GM20000 (cell line): ENCODE measurements at regions not wholly inside any gene's neighbourhood (a gene's known extent, or its start where the extent isn't known, plus 50 kb on each side); places are given as distances from the start of the nearest gene placed in this dataset.

Experiments
- DNase-seq: peaks from one replicate; pipeline ENCODE4 v3.0.0; 2012; ENCODE audit warnings: low spot score
- CTCF ChIP-seq: IDR thresholded peaks from 2 replicates; pipeline ENCODE4 v1.5.1; 2012; ENCODE audit warnings: mild to moderate bottlenecking, control low read depth; ENCODE audit errors: extremely low read depth, missing control alignments

- TF ChIP-seq CTCF: no peak
- no peak for DNase-seq
Observed at GRCh38 chr2:12350821-12351220, 365.9 kb upstream of the TRIB2 start.

GRCh38 chr2:12352889-12353288 lies 363.8 kb upstream of the TRIB2 start:
- TF ChIP-seq CTCF: no peak
- DNase-seq: no peak

- DNase-seq: no peak
- no peak for TF ChIP-seq CTCF
Observed at GRCh38 chr2:12361506-12361905, 355.2 kb upstream of the TRIB2 start.

GRCh38 chr2:12363138-12363537 lies 353.6 kb upstream of the TRIB2 start:
- no peak for DNase-seq
- no peak for TF ChIP-seq CTCF

DNA sequence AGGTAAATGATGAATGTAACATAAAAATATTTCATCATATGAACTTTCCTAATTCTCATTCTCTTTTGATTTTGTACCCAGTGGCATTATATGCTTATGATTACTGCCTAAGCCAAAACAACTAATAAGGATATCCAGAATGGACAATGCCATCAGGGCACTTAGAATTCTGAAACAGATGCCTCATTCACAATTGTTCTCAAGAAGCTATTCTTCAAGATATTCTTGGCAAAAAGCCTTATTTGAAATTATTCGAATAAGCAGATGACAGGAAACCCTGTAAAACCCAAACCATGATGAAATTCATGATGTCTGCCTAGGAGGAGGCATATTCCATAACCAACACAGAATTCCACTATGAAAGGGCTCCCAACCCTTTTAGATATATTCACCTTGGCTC lies 353.2 kb upstream of the TRIB2 start:
- no peak for DNase-seq
- no peak for TF ChIP-seq CTCF

- no peak for TF ChIP-seq CTCF
- DNase-seq: no peak
Observed at GRCh38 chr2:12369566-12369965, 347.2 kb upstream of the TRIB2 start.

DNA sequence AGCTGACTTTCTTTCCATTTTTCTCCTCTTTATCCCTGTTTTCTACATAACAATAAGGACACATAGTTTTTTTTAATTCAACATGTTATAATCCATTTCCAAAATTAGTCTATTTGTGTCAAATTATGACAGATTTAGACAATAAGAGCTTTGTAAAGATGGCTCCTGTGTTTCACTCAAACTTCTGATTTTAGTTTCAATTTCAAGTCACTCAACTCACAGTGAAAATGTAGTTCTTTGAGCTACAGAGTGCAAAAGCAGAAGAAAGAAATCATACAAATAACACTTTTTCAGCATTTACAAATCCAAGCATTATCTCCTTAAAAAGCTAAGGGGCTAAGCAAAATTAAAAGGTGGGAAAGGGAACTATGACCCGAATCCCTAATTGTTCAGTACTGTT lies 340.7 kb upstream of the TRIB2 start:
- TF ChIP-seq CTCF: no peak
- DNase-seq: no peak
